SH-SY5Y (cell line): ENCODE measurements at regions not wholly inside any gene's neighbourhood (a gene's known extent, or its start where the extent isn't known, plus 50 kb on each side); places are given as distances from the start of the nearest gene placed in this dataset.

ENCODE experiments used
- GATA2 ChIP-seq: IDR thresholded peaks from 2 replicates; pipeline ENCODE4 v1.6.1; 2011; ENCODE audit warnings: mild to moderate bottlenecking, low read depth, low read length
- GATA3 ChIP-seq: IDR thresholded peaks from 2 replicates; pipeline ENCODE4 v1.6.1; 2011; ENCODE audit warnings: low read depth, mild to moderate bottlenecking, low read length, moderate library complexity

DNA sequence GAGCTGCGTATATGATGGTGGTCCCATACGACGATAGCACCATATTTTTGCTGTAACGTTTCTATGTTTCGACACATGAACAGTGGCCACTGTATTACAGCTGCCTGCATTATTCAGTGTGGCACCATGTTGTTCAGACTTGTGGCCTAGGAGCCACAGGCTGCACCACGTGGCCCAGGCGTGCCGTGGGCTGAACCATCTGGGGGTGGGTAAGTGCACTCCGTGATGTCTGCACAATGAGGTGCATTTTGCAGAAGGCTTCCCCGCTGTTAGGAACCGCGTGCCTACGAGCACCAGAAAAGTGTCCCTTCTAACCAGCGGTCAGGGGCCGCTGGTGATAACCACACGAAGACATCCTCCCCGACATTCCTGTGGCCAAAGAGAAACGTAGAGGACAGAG lies 433.7 kb upstream of the MYT1L start:
- TF ChIP-seq GATA3 (no peak), GATA2 (no peak)
